Naive thymus-derived CD4-positive, alpha-beta T cell (primary cell): ENCODE measurements at regions not wholly inside any gene's neighbourhood (a gene's known extent, or its start where the extent isn't known, plus 50 kb on each side); places are given as distances from the start of the nearest gene placed in this dataset.

ENCODE experiments used
- ATAC-seq: fragments of 150-1000 bp; cut with Tn5 transposase; 2 replicates; pipeline ENCODE4 v1.10.0; 2021; ENCODE audit warnings: mild to moderate bottlenecking, moderate library complexity
- CTCF ChIA-PET: fragments of 350-600 bp; sonication (Branson Sonifier 250); formaldehyde crosslinking; loops from one replicate; lab custom pipeline; 2021; ENCODE audit warnings: antibody characterized with exemption; lab: Charles Lee
- POLR2A ChIA-PET: fragments of 350-600 bp; sonication (Branson Sonifier 250); formaldehyde crosslinking; loops from one replicate; lab custom pipeline; 2021; ENCODE audit warnings: antibody characterized with exemption, inconsistent platforms; lab: Charles Lee
- DNase-seq, 9 donors: peaks; one replicate each; pipeline versions ENCODE4 v3.0.0 to v3.0.0-alpha.2; 2020 to 2022; ENCODE audit warnings: mixed read lengths in 1 of 9
- H3K27ac ChIP-seq: one replicate; pipeline ENCODE4 v1.7.0; 2013; ENCODE audit warnings: mild to moderate bottlenecking, low read depth, low read length, moderate library complexity
- H3K27me3 ChIP-seq, 2 donors: one replicate each; pipeline ENCODE4 v1.7.0; 2013; ENCODE audit warnings: low read length in 2 of 2, mild to moderate bottlenecking in 2 of 2, moderate library complexity in 2 of 2; ENCODE audit not compliant: control insufficient read depth in 2 of 2, insufficient read depth in 2 of 2
- H3K36me3 ChIP-seq, 3 experiments: 1 replicate in 2 of 3; 2 replicates in 1 of 3; pipeline ENCODE4 v1.7.0; 2013; ENCODE audit warnings: low read length in 3 of 3, mild to moderate bottlenecking in 3 of 3, moderate library complexity in 1 of 3; ENCODE audit not compliant: insufficient read depth in 3 of 3, control insufficient read depth in 2 of 3
- H3K4me1 ChIP-seq, 2 donors: one replicate each; pipeline ENCODE4 v1.7.0; 2013; ENCODE audit warnings: low read length in 2 of 2, mild to moderate bottlenecking in 2 of 2, moderate library complexity in 1 of 2; ENCODE audit not compliant: control insufficient read depth in 2 of 2, insufficient read depth in 2 of 2
- H3K4me3 ChIP-seq: 2 replicates; pipeline ENCODE4 v1.7.0; 2013; ENCODE audit warnings: mild to moderate bottlenecking, low read length
- H3K9me3 ChIP-seq, 3 experiments: 1 replicate in 2 of 3; 2 replicates in 1 of 3; pipeline ENCODE4 v1.7.0; 2013; ENCODE audit warnings: low read length in 3 of 3; ENCODE audit not compliant: control insufficient read depth in 2 of 3
- H3K27ac Mint-ChIP-seq, 9 donors: one replicate each; pipeline ENCODE4 v1.8.0; 2020 to 2022; ENCODE audit warnings: mixed read lengths in 9 of 9, mild to moderate bottlenecking in 8 of 9, moderate library complexity in 5 of 9, inconsistent platforms in 2 of 9
- H3K27me3 Mint-ChIP-seq, 5 donors: one replicate each; pipeline ENCODE4 v1.8.0; 2021 to 2022; ENCODE audit warnings: mixed read lengths in 5 of 5, mild to moderate bottlenecking in 1 of 5
- H3K36me3 Mint-ChIP-seq, 5 donors: one replicate each; pipeline ENCODE4 v1.8.0; 2020 to 2022; ENCODE audit warnings: mixed read lengths in 5 of 5, mild to moderate bottlenecking in 3 of 5, inconsistent platforms in 1 of 5
- H3K4me1 Mint-ChIP-seq, 7 donors: one replicate each; pipeline ENCODE4 v1.8.0; 2020 to 2022; ENCODE audit warnings: mixed read lengths in 7 of 7, mild to moderate bottlenecking in 3 of 7, inconsistent platforms in 1 of 7
- H3K4me3 Mint-ChIP-seq, 10 donors: one replicate each; pipeline ENCODE4 v1.8.0; 2020 to 2022; ENCODE audit warnings: mild to moderate bottlenecking in 10 of 10, mixed read lengths in 10 of 10, moderate library complexity in 6 of 10, inconsistent platforms in 2 of 10
- H3K9me3 Mint-ChIP-seq, 11 donors: one replicate each; pipeline ENCODE4 v1.8.0; 2020 to 2022; ENCODE audit warnings: mixed read lengths in 11 of 11, mild to moderate bottlenecking in 4 of 11, inconsistent platforms in 1 of 11, moderate library complexity in 1 of 11
- intact Hi-C, 2 donors: fragments of 100-400 bp; cut with micrococcal nuclease; formaldehyde crosslinking; loops; one replicate each; pipeline ENCODE4 v1.15.1; 2023

DNA sequence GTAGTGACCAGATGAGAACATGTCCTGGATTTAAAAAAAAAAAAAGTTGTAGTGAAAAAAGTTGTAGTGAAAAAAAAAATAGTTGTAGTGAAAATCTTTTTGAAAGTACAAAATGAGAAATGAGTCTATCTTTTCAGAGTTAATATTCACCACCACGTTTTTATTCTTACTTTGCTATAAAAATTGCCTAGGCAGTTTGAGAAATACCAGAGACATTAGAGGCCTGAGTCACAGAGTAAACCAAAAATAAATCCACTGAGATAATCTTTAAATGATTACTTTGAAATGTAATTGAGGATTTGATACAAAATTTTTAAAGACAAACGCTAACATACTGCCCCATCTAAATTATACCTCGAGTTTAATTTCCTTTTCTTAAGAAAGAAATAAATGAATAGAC, 101.2 kb upstream of the TIAM2 start:
- no peaks in the 10 kb centered on the region for H3K27me3 ChIP-seq
- no peak overlapping the region for H3K4me3 ChIP-seq
- ATAC-seq = no peak
- H3K4me1 ChIP-seq = no peaks in the 10 kb centered on the region
- no peaks in the 10 kb centered on the region for H3K9me3 ChIP-seq
- no peak overlapping the region for H3K27ac ChIP-seq
- Mint-ChIP-seq H3K4me1 (peaks cover 0 to 6% (median 0%) of the 10 kb centered on the region in 7 donors), H3K27ac (no peak overlapping the region), H3K4me3 (no peak overlapping the region), H3K36me3 (peaks cover 0 to 27% (median 16%) of the 10 kb centered on the region in 5 donors), H3K27me3 (no peaks in the 10 kb centered on the region), H3K9me3 (no peaks in the 10 kb centered on the region)
- DNase-seq = no peak
- peaks cover 0 to 10% (median 0%) of the 10 kb centered on the region in 3 experiments for H3K36me3 ChIP-seq
- POLR2A ChIA-PET = no interaction called here
- intact Hi-C loops = no loop called here
- CTCF ChIA-PET = no interaction called here

DNA sequence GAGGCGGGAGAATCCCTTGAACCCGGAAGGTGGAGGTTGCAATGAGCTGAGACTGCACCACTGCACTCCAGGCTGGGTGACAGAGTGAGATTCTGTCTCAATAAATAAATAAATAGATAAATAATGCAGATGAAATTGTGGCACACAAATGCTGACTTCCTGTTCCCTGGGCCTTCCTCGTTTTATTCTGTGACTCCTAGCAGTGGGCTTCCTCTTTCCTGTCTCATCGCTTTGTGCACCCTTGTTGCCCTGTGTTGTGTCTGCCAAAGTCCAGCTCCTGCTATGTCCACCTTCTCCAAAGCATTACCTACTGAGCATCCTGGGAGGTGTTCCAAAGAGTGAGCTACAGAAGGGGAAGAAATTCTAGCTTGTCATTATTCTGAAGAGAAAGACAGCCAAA, 100.2 kb upstream of the TIAM2 start:
- Mint-ChIP-seq H3K27me3 (no peaks in the 10 kb centered on the region), H3K9me3 (no peaks in the 10 kb centered on the region), H3K4me3 (no peak overlapping the region), H3K27ac (peak overlapping the region in 2 of 9 donors; percentile 36 to 72), H3K4me1 (peaks cover 0 to 6% (median 0%) of the 10 kb centered on the region in 7 donors), H3K36me3 (peaks cover 0 to 30% (median 16%) of the 10 kb centered on the region in 5 donors)
- no peaks in the 10 kb centered on the region for H3K27me3 ChIP-seq
- no peaks in the 10 kb centered on the region for H3K4me1 ChIP-seq
- intact Hi-C loops = no loop called here
- ChIA-PET CTCF (no interaction called here), POLR2A (no interaction called here)
- H3K27ac ChIP-seq = no peak overlapping the region
- H3K9me3 ChIP-seq = no peaks in the 10 kb centered on the region
- H3K36me3 ChIP-seq = peaks cover 0 to 10% (median 0%) of the 10 kb centered on the region in 3 experiments
- H3K4me3 ChIP-seq = no peak overlapping the region
- DNase-seq (no peak), ATAC-seq (peak; percentile 40)

DNA sequence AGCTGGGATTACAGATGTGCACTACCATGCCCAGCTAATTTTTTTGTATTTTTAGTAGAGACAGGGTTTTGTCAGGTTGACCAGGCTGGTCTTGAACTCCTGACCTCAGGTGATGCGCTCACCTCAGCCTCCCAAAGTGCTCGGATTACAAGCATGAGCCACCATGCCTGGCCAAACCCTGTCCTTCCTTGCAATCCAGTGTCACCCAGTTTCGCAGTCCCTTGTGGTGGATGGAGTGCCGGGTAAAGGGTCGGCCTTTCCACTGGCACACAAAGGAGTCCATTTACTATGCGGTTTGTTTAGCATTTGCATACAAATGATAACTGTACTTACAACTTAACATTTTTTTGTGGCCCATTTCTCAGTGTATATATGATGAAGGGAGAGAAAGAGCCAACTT, 99.3 kb upstream of the TIAM2 start:
- ChIA-PET CTCF (no interaction called here), POLR2A (no interaction called here)
- DNase-seq = no peak

DNA sequence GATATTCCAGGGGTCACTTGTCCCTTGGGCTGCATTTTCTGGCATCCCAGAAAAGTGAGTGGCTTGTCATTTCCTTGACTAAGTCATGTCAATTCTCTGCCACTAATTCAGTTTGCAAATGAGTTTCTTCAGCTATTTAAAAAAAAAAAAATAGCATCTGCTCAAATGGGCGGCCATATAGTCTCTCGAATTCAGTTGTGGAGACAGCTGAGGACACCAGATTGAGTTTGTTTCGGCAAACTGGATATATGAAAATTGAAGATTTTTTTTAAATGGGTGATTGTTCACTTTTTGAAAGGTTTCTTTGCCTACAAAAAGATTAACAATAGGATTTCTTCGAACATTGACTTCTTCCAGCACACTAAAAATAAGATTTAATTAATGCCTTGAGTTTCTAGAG, 96.3 kb upstream of the TIAM2 start:
- DNase-seq (no peak), ATAC-seq (no peak)
- Mint-ChIP-seq H3K27me3 (no peaks in the 10 kb centered on the region), H3K27ac (no peak overlapping the region), H3K4me1 (peaks cover 0 to 4% (median 0%) of the 10 kb centered on the region in 7 donors), H3K4me3 (no peak overlapping the region), H3K36me3 (peaks cover 0 to 44% (median 18%) of the 10 kb centered on the region in 5 donors), H3K9me3 (no peaks in the 10 kb centered on the region)
- Histone ChIP-seq H3K9me3 (no peaks in the 10 kb centered on the region), H3K36me3 (peaks cover 0 to 10% (median 0%) of the 10 kb centered on the region in 3 experiments), H3K4me1 (no peaks in the 10 kb centered on the region), H3K27me3 (no peaks in the 10 kb centered on the region), H3K27ac (no peak overlapping the region), H3K4me3 (no peak overlapping the region)
- POLR2A ChIA-PET = no interaction called here
- intact Hi-C loops = no loop called here
- CTCF ChIA-PET = no interaction called here

More for the DNA sequence above, 99.3 kb upstream of the TIAM2 start:
- no peak overlapping the region for H3K27ac Mint-ChIP-seq
- H3K4me1 ChIP-seq = no peaks in the 10 kb centered on the region
- no peaks in the 10 kb centered on the region for H3K27me3 ChIP-seq
- peaks cover 0 to 10% (median 0%) of the 10 kb centered on the region in 3 experiments for H3K36me3 ChIP-seq
- H3K27me3 Mint-ChIP-seq = no peaks in the 10 kb centered on the region
- H3K4me1 Mint-ChIP-seq = peaks cover 0 to 6% (median 0%) of the 10 kb centered on the region in 7 donors
- H3K4me3 Mint-ChIP-seq = no peak overlapping the region
- no peak overlapping the region for H3K4me3 ChIP-seq
- H3K9me3 ChIP-seq = no peaks in the 10 kb centered on the region
- no peak overlapping the region for H3K27ac ChIP-seq
- intact Hi-C loops = no loop called here
- peaks cover 0 to 37% (median 16%) of the 10 kb centered on the region in 5 donors for H3K36me3 Mint-ChIP-seq
- no peaks in the 10 kb centered on the region for H3K9me3 Mint-ChIP-seq
- no peak for ATAC-seq

GRCh38 chr6:154899824-154900463, 95.2 kb upstream of the TIAM2 start:
- Histone ChIP-seq H3K36me3 (peaks cover 0 to 10% (median 0%) of the 10 kb centered on the region in 3 experiments), H3K27me3 (no peaks in the 10 kb centered on the region), H3K4me3 (no peak overlapping the region), H3K9me3 (no peaks in the 10 kb centered on the region), H3K4me1 (no peaks in the 10 kb centered on the region), H3K27ac (no peak overlapping the region)
- H3K27ac Mint-ChIP-seq = no peak overlapping the region
- peaks cover 0 to 4% (median 0%) of the 10 kb centered on the region in 7 donors for H3K4me1 Mint-ChIP-seq
- CTCF ChIA-PET = no interaction called here
- POLR2A ChIA-PET = no interaction called here
- peaks cover 0 to 49% (median 15%) of the 10 kb centered on the region in 5 donors for H3K36me3 Mint-ChIP-seq
- no peaks in the 10 kb centered on the region for H3K9me3 Mint-ChIP-seq
- intact Hi-C loops = no loop called here
- no peak overlapping the region for H3K4me3 Mint-ChIP-seq
- no peak for ATAC-seq
- H3K27me3 Mint-ChIP-seq = no peaks in the 10 kb centered on the region
- DNase-seq = no peak

DNA sequence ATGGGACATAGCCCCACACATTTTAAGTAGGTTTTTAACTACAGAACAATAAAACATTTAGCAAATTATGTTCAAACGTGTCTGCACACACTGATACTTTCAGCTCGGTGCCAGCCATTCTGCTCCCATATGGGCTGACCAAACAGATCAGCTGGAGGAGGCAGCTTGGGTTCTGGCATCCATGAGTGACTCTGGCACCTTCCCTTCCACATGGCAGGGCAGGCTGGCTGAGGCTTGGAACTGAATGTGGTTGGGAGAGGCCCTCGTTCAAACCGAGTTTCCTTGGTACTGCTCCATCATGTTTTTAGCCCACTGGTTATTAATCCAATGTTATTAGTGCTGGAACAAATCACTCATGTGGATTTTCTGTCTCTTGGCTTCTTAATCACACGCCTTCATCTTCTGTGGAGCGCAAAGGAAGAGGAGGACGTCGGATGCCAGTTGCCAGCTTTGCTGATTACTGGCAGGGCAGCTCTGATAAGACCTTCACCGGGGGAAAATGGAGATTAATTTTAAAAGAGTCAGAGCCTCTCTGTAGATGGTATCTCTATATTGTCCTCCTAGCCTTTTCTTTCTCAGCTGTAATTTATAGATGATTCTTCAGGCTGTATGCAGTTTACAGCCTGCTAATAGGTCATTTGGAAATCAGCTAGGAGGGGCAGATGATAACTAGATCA, 93.1 kb upstream of the TIAM2 start:
- Histone ChIP-seq H3K27me3 (no peaks in the 10 kb centered on the region), H3K4me3 (no peak overlapping the region), H3K9me3 (no peaks in the 10 kb centered on the region), H3K36me3 (no peaks in the 10 kb centered on the region), H3K4me1 (no peaks in the 10 kb centered on the region), H3K27ac (no peak overlapping the region)
- H3K27me3 Mint-ChIP-seq = no peaks in the 10 kb centered on the region
- H3K27ac Mint-ChIP-seq = no peak overlapping the region
- no peak overlapping the region for H3K4me3 Mint-ChIP-seq
- intact Hi-C loops = no loop called here
- DNase-seq = no peak
- peaks cover 0 to 3% (median 0%) of the 10 kb centered on the region in 7 donors for H3K4me1 Mint-ChIP-seq
- ATAC-seq = no peak
- H3K9me3 Mint-ChIP-seq = no peaks in the 10 kb centered on the region
- peaks cover 0 to 38% (median 11%) of the 10 kb centered on the region in 5 donors for H3K36me3 Mint-ChIP-seq
- ChIA-PET POLR2A (no interaction called here), CTCF (no interaction called here)

DNA sequence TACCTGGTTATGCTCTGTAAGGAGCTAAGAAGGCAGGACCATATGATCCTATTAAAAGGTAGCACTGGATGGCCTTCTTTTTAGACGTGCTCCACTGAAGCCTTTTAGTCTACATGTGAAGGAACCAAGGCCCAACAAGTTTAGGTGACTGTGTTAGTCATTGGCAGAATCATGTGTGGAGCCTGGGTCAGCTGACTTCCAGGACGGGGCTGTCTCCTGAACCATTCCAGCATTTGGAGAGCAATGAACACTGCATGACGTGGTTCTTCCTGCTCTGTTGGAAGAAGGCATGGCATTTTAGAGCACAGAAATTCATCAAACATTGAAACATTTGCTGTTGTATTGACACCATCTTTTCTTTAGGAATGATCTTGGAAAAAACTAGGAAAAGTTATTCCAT, 87.8 kb upstream of the TIAM2 start:
- peaks cover 0 to 21% (median 5%) of the 10 kb centered on the region in 5 donors for H3K36me3 Mint-ChIP-seq
- H3K27me3 Mint-ChIP-seq = no peaks in the 10 kb centered on the region
- intact Hi-C loops = no loop called here
- ChIA-PET POLR2A (no interaction called here), CTCF (no interaction called here)
- H3K4me1 ChIP-seq = no peaks in the 10 kb centered on the region
- no peaks in the 10 kb centered on the region for H3K9me3 ChIP-seq
- H3K36me3 ChIP-seq = no peaks in the 10 kb centered on the region
- peaks cover 0 to 1% (median 0%) of the 10 kb centered on the region in 7 donors for H3K4me1 Mint-ChIP-seq
- H3K4me3 ChIP-seq = no peak overlapping the region
- H3K4me3 Mint-ChIP-seq = no peak overlapping the region
- DNase-seq (no peak), ATAC-seq (no peak)
- no peak overlapping the region for H3K27ac Mint-ChIP-seq
- H3K27ac ChIP-seq = no peak overlapping the region
- no peaks in the 10 kb centered on the region for H3K27me3 ChIP-seq
- no peaks in the 10 kb centered on the region for H3K9me3 Mint-ChIP-seq
